22Rv1 (cell line): ENCODE measurements at regions not wholly inside any gene's neighbourhood (a gene's known extent, or its start where the extent isn't known, plus 50 kb on each side); places are given as distances from the start of the nearest gene placed in this dataset.
"Not testable (repeated sequence)": the region's sequence is repeated elsewhere in the genome, so short reads cannot be mapped to it uniquely, and the experiment has no call there.

Source experiments
- ZFX ChIP-seq: fragments of 450-650 bp; IDR thresholded peaks from 2 replicates; pipeline ENCODE4 v1.6.1; 2017; ENCODE audit warnings: antibody characterized with exemption, borderline replicate concordance
- TF ChIP-seq, protein P1 (sequence below): fragments of 450-650 bp; IDR thresholded peaks from 2 replicates; pipeline ENCODE4 v1.5.1; 2017; ENCODE audit warnings: mild to moderate bottlenecking

DNA sequence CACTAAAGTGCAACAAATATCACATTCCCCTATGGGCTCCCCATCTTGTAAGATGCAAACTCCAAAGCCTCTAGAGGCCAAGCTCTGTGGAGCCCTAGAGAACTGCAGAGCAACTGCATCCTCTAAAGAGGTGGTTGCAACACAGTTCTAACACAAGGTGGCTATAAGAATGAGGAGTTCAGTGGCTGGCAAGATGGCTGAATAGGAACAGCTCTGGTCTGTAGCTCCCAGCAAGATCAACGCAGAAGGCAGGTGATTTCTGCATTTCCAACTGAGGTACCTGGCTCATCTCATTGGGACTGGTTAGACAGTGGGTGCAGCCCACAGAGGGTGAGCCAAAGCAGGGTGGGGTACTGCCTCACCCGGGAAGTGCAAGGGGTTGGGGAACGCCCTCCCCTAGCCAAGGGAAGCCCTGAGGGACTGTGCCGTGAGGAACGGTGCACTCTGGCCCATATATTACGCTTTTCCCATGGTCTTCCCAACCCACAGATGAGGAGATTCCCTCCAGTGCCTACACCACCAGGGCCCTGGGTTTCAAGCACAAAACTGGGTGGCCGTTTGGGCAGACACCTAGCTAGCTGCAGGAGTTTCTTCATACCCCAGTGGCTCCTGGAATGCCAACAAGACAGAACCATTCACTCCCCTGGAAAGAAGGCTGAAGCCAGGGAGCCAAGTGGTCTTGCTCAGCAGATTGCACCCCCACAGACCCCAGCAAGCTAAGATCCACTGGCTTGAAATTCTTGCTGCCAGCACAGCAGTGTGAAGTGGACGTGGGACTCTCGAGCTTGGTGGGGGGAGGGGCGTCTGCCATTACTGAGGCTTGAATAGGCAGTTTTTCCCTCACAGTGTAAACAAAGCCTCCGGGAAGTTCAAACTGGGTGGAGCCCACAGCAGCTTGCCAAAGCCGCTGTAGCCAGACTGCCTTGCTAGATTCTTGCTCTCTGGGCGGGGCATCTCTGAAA lies 188.6 kb upstream of the EGLN3 start:
- TF ChIP-seq, protein P1, sequence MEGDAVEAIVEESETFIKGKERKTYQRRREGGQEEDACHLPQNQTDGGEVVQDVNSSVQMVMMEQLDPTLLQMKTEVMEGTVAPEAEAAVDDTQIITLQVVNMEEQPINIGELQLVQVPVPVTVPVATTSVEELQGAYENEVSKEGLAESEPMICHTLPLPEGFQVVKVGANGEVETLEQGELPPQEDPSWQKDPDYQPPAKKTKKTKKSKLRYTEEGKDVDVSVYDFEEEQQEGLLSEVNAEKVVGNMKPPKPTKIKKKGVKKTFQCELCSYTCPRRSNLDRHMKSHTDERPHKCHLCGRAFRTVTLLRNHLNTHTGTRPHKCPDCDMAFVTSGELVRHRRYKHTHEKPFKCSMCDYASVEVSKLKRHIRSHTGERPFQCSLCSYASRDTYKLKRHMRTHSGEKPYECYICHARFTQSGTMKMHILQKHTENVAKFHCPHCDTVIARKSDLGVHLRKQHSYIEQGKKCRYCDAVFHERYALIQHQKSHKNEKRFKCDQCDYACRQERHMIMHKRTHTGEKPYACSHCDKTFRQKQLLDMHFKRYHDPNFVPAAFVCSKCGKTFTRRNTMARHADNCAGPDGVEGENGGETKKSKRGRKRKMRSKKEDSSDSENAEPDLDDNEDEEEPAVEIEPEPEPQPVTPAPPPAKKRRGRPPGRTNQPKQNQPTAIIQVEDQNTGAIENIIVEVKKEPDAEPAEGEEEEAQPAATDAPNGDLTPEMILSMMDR, result not testable (repeated sequence)
- TF ChIP-seq ZFX, result not testable (repeated sequence)
